Neural progenitor cell (in vitro differentiated cells): ENCODE measurements at regions not wholly inside any gene's neighbourhood (a gene's known extent, or its start where the extent isn't known, plus 50 kb on each side); places are given as distances from the start of the nearest gene placed in this dataset.

Experiments
- DNase-seq: peaks from one replicate; pipeline ENCODE4 v3.0.0-alpha.2; 2016; ENCODE audit warnings: low spot score
- H2AFZ ChIP-seq: fragments of 200-600 bp; sonication (generic); replicated peaks from 2 replicates; pipeline ENCODE4 v1.6.1; 2016; ENCODE audit warnings: antibody characterized with exemption
- H3F3A ChIP-seq: fragments of 200-600 bp; sonication (generic); 2 replicates; pipeline ENCODE4 v1.6.1; 2016; ENCODE audit warnings: antibody characterized with exemption, low read depth
- H3K27ac ChIP-seq: fragments of 200-600 bp; sonication (generic); 2 replicates; pipeline ENCODE4 v1.5.1; 2016; ENCODE audit warnings: mild to moderate bottlenecking
- H3K27me3 ChIP-seq: fragments of 200-600 bp; sonication (generic); 2 replicates; pipeline ENCODE4 v1.6.1; 2016; ENCODE audit warnings: mild to moderate bottlenecking, moderate library complexity
- H3K36me3 ChIP-seq: fragments of 200-600 bp; sonication (generic); 2 replicates; pipeline ENCODE4 v1.5.1; 2016
- H3K4me1 ChIP-seq: fragments of 200-600 bp; sonication (generic); 2 replicates; pipeline ENCODE4 v1.6.1; 2016; ENCODE audit warnings: mixed run types
- H3K4me2 ChIP-seq: fragments of 200-600 bp; sonication (generic); 2 replicates; pipeline ENCODE4 v1.6.1; 2016
- H3K4me3 ChIP-seq: fragments of 200-600 bp; sonication (generic); 2 replicates; pipeline ENCODE4 v1.5.1; 2016
- H3K79me2 ChIP-seq: fragments of 200-600 bp; sonication (generic); 2 replicates; pipeline ENCODE4 v1.6.1; 2016; ENCODE audit warnings: low read depth
- H3K9ac ChIP-seq: fragments of 200-600 bp; sonication (generic); 2 replicates; pipeline ENCODE4 v1.6.1; 2016
- H3K9me3 ChIP-seq: fragments of 200-600 bp; sonication (generic); 2 replicates; pipeline ENCODE4 v1.5.1; 2016; ENCODE audit warnings: low read depth
- H4K20me1 ChIP-seq: fragments of 200-600 bp; sonication (generic); 2 replicates; pipeline ENCODE4 v1.6.1; 2016; ENCODE audit warnings: low read depth
- H3K27ac Mint-ChIP-seq: 3 replicates; pipeline ENCODE4 v1.8.0; 2021; ENCODE audit warnings: mixed read lengths
- H3K27me3 Mint-ChIP-seq: 2 replicates; pipeline ENCODE4 v1.8.0; 2022; ENCODE audit warnings: low read depth, mild to moderate bottlenecking, inconsistent platforms, moderate library complexity, mixed read lengths; ENCODE audit not compliant: insufficient read depth
- H3K36me3 Mint-ChIP-seq: 3 replicates; pipeline ENCODE4 v1.8.0; 2021; ENCODE audit warnings: mixed read lengths
- H3K4me1 Mint-ChIP-seq: 3 replicates; pipeline ENCODE4 v1.8.0; 2021; ENCODE audit warnings: mixed read lengths
- H3K4me3 Mint-ChIP-seq: 3 replicates; pipeline ENCODE4 v1.8.0; 2021; ENCODE audit warnings: mild to moderate bottlenecking, moderate library complexity, mixed read lengths
- H3K9me3 Mint-ChIP-seq: 3 replicates; pipeline ENCODE4 v1.8.0; 2020; ENCODE audit warnings: mixed read lengths
- CTCF ChIP-seq: fragments of 200-600 bp; sonication (generic); IDR thresholded peaks from 2 replicates; pipeline ENCODE4 v1.5.1; 2017; ENCODE audit warnings: antibody characterized with exemption, mild to moderate bottlenecking
- EZH2 ChIP-seq: fragments of 200-600 bp; sonication (generic); IDR thresholded peaks from 2 replicates; pipeline ENCODE4 v1.6.1; 2017; ENCODE audit warnings: antibody characterized with exemption, mild to moderate bottlenecking, moderate library complexity
- EZH2phosphoT487 ChIP-seq: fragments of 200-600 bp; sonication (generic); IDR thresholded peaks from 2 replicates; pipeline ENCODE4 v1.6.1; 2017; ENCODE audit warnings: antibody characterized with exemption

GRCh38 chr2:55811048-55811447, 112.5 kb downstream of the EFEMP1 start:
- no peak overlapping the region for H3K4me3 ChIP-seq
- H3K36me3 ChIP-seq = no peaks in the 10 kb centered on the region
- H3K27me3 Mint-ChIP-seq = peaks cover 4% of the 10 kb centered on the region
- no peak overlapping the region for H3K4me2 ChIP-seq
- no peaks in the 10 kb centered on the region for H4K20me1 ChIP-seq
- no peak overlapping the region for H3K27ac ChIP-seq
- H3K36me3 Mint-ChIP-seq = no peaks in the 10 kb centered on the region
- H3K4me1 ChIP-seq = no peaks in the 10 kb centered on the region
- H3K4me3 Mint-ChIP-seq = no peak overlapping the region
- H3K27ac Mint-ChIP-seq = no peak overlapping the region
- no peaks in the 10 kb centered on the region for H3K4me1 Mint-ChIP-seq
- no peak overlapping the region for H2AFZ ChIP-seq
- H3K79me2 ChIP-seq = no peaks in the 10 kb centered on the region
- H3K9ac ChIP-seq = no peak overlapping the region
- H3K27me3 ChIP-seq = no peaks in the 10 kb centered on the region
- no peaks in the 10 kb centered on the region for H3K9me3 ChIP-seq
- peaks cover 4% of the 10 kb centered on the region for H3K9me3 Mint-ChIP-seq
- TF ChIP-seq EZH2 = no peak
- TF ChIP-seq CTCF = no peak
- TF ChIP-seq EZH2phosphoT487 = no peak
- no peaks in the 10 kb centered on the region for H3F3A ChIP-seq
- DNase-seq = no peak

GRCh38 chr2:55810622-55811020, 113.0 kb downstream of the EFEMP1 start:
- no peaks in the 10 kb centered on the region for H3K9me3 ChIP-seq
- Mint-ChIP-seq H3K9me3 (peaks cover 4% of the 10 kb centered on the region), H3K27ac (no peak overlapping the region), H3K4me1 (no peaks in the 10 kb centered on the region), H3K36me3 (no peaks in the 10 kb centered on the region), H3K27me3 (peaks cover 5% of the 10 kb centered on the region), H3K4me3 (no peak overlapping the region)
- no peak for DNase-seq
- H3K4me3 ChIP-seq = no peak overlapping the region
- H3K4me1 ChIP-seq = no peaks in the 10 kb centered on the region
- no peak overlapping the region for H2AFZ ChIP-seq
- TF ChIP-seq CTCF (no peak), EZH2phosphoT487 (no peak), EZH2 (no peak)
- H3K27ac ChIP-seq = no peak overlapping the region
- H3K36me3 ChIP-seq = no peaks in the 10 kb centered on the region
- no peaks in the 10 kb centered on the region for H3F3A ChIP-seq
- H3K4me2 ChIP-seq = no peak overlapping the region
- no peak overlapping the region for H3K9ac ChIP-seq
- H4K20me1 ChIP-seq = no peaks in the 10 kb centered on the region
- H3K79me2 ChIP-seq = no peaks in the 10 kb centered on the region
- no peaks in the 10 kb centered on the region for H3K27me3 ChIP-seq

GRCh38 chr2:55809875-55810621, 113.5 kb downstream of the EFEMP1 start:
- no peaks in the 10 kb centered on the region for H3K36me3 ChIP-seq
- H3K36me3 Mint-ChIP-seq = no peaks in the 10 kb centered on the region
- TF ChIP-seq CTCF (no peak), EZH2phosphoT487 (no peak), EZH2 (no peak)
- no peaks in the 10 kb centered on the region for H3K27me3 ChIP-seq
- no peaks in the 10 kb centered on the region for H4K20me1 ChIP-seq
- no peaks in the 10 kb centered on the region for H3K4me1 ChIP-seq
- no peak overlapping the region for H3K9ac ChIP-seq
- no peak overlapping the region for H3K4me3 Mint-ChIP-seq
- no peak for DNase-seq
- peaks cover 6% of the 10 kb centered on the region for H3K27me3 Mint-ChIP-seq
- H3K4me2 ChIP-seq = no peak overlapping the region
- H3K27ac ChIP-seq = no peak overlapping the region
- H2AFZ ChIP-seq = no peak overlapping the region
- no peaks in the 10 kb centered on the region for H3K79me2 ChIP-seq
- H3F3A ChIP-seq = no peaks in the 10 kb centered on the region
- no peak overlapping the region for H3K27ac Mint-ChIP-seq
- no peak overlapping the region for H3K4me3 ChIP-seq
- H3K9me3 ChIP-seq = no peaks in the 10 kb centered on the region
- H3K9me3 Mint-ChIP-seq = peaks cover 4% of the 10 kb centered on the region
- H3K4me1 Mint-ChIP-seq = no peaks in the 10 kb centered on the region
